Naive thymus-derived CD8-positive, alpha-beta T cell (primary cell): ENCODE measurements at regions not wholly inside any gene's neighbourhood (a gene's known extent, or its start where the extent isn't known, plus 50 kb on each side); places are given as distances from the start of the nearest gene placed in this dataset.

Experiments
- ATAC-seq, 2 donors: fragments of 150-1000 bp; cut with Tn5 transposase in 1 of 2; sonication (Bioruptor Pico), chemical (Tn5 transposase) in 1 of 2; 1 replicate in 1 of 2; 2 replicates in 1 of 2; pipeline ENCODE4 v1.10.0; 2021; ENCODE audit warnings: mild to moderate bottlenecking in 2 of 2, moderate library complexity in 2 of 2
- POLR2A ChIA-PET: fragments of 350-600 bp; sonication (Branson Sonifier 250); formaldehyde crosslinking; loops from one replicate; lab custom pipeline; 2021; ENCODE audit warnings: antibody characterized with exemption; lab: Charles Lee
- DNase-seq, 10 donors: peaks; one replicate each; pipeline versions ENCODE4 v3.0.0 to v3.0.0-alpha.2; 2020 to 2022
- H3K27ac Mint-ChIP-seq, 10 donors: one replicate each; pipeline ENCODE4 v1.8.0; 2020 to 2022; ENCODE audit warnings: mild to moderate bottlenecking in 10 of 10, mixed read lengths in 10 of 10, moderate library complexity in 4 of 10, inconsistent platforms in 1 of 10
- H3K27me3 Mint-ChIP-seq, 5 donors: one replicate each; pipeline ENCODE4 v1.8.0; 2021 to 2022; ENCODE audit warnings: mixed read lengths in 5 of 5
- H3K36me3 Mint-ChIP-seq, 3 donors: one replicate each; pipeline ENCODE4 v1.8.0; 2020 to 2022; ENCODE audit warnings: mixed read lengths in 3 of 3, mild to moderate bottlenecking in 2 of 3, inconsistent platforms in 1 of 3
- H3K4me1 Mint-ChIP-seq, 4 donors: one replicate each; pipeline ENCODE4 v1.8.0; 2021 to 2022; ENCODE audit warnings: mixed read lengths in 4 of 4
- H3K4me3 Mint-ChIP-seq, 10 donors: one replicate each; pipeline ENCODE4 v1.8.0; 2020 to 2022; ENCODE audit warnings: mild to moderate bottlenecking in 10 of 10, mixed read lengths in 10 of 10, moderate library complexity in 6 of 10, inconsistent platforms in 1 of 10
- H3K9me3 Mint-ChIP-seq, 9 donors: one replicate each; pipeline ENCODE4 v1.8.0; 2020 to 2022; ENCODE audit warnings: mixed read lengths in 9 of 9, mild to moderate bottlenecking in 3 of 9, inconsistent platforms in 1 of 9, moderate library complexity in 1 of 9

GRCh38 chr6:1027109-1027794 lies 284.6 kb upstream of the FOXQ1 start:
- Mint-ChIP-seq H3K27ac (no peak overlapping the region), H3K9me3 (peaks cover 0 to 8% (median 0%) of the 10 kb centered on the region in 9 donors), H3K4me1 (no peaks in the 10 kb centered on the region), H3K4me3 (no peak overlapping the region), H3K36me3 (no peaks in the 10 kb centered on the region), H3K27me3 (peaks cover 8 to 54% (median 25%) of the 10 kb centered on the region in 5 donors)
- DNase-seq = no peak
- POLR2A ChIA-PET = no interaction called here
- no peak for ATAC-seq

- POLR2A ChIA-PET = no interaction called here
- no peaks in the 10 kb centered on the region for H3K36me3 Mint-ChIP-seq
- no peak for DNase-seq
Measured at GRCh38 chr6:1025821-1026220, 286.1 kb upstream of the FOXQ1 start.

GRCh38 chr6:1024587-1024986 lies 287.3 kb upstream of the FOXQ1 start:
- no peaks in the 10 kb centered on the region for H3K36me3 Mint-ChIP-seq
- POLR2A ChIA-PET = no interaction called here
- no peaks in the 10 kb centered on the region for H3K4me1 Mint-ChIP-seq
- DNase-seq (no peak), ATAC-seq (no peak)
- peaks cover 13 to 64% (median 26%) of the 10 kb centered on the region in 5 donors for H3K27me3 Mint-ChIP-seq
- no peak overlapping the region for H3K4me3 Mint-ChIP-seq
- no peak overlapping the region for H3K27ac Mint-ChIP-seq
- H3K9me3 Mint-ChIP-seq = peaks cover 0 to 9% (median 2%) of the 10 kb centered on the region in 9 donors

More at GRCh38 chr6:1025821-1026220, 286.1 kb upstream of the FOXQ1 start:
- peaks cover 0 to 9% (median 3%) of the 10 kb centered on the region in 9 donors for H3K9me3 Mint-ChIP-seq
- no peak for ATAC-seq
- no peaks in the 10 kb centered on the region for H3K4me1 Mint-ChIP-seq
- H3K4me3 Mint-ChIP-seq = no peak overlapping the region
- peaks cover 11 to 64% (median 25%) of the 10 kb centered on the region in 5 donors for H3K27me3 Mint-ChIP-seq
- no peak overlapping the region for H3K27ac Mint-ChIP-seq

- Mint-ChIP-seq H3K4me1 (no peaks in the 10 kb centered on the region), H3K9me3 (peaks cover 0 to 9% (median 0%) of the 10 kb centered on the region in 9 donors), H3K4me3 (no peak overlapping the region), H3K27me3 (peaks cover 13 to 63% (median 23%) of the 10 kb centered on the region in 5 donors), H3K27ac (no peak overlapping the region), H3K36me3 (no peaks in the 10 kb centered on the region)
- POLR2A ChIA-PET = no interaction called here
- ATAC-seq (no peak), DNase-seq (no peak)
Measured at GRCh38 chr6:1024161-1024560, 287.7 kb upstream of the FOXQ1 start.

GRCh38 chr6:1023229-1023628 lies 288.7 kb upstream of the FOXQ1 start:
- Mint-ChIP-seq H3K4me1 (no peaks in the 10 kb centered on the region), H3K36me3 (no peaks in the 10 kb centered on the region), H3K27ac (no peak overlapping the region), H3K4me3 (no peak overlapping the region), H3K27me3 (peaks cover 13 to 55% (median 23%) of the 10 kb centered on the region in 5 donors), H3K9me3 (peaks cover 0 to 9% (median 0%) of the 10 kb centered on the region in 9 donors)
- DNase-seq (no peak), ATAC-seq (no peak)
- POLR2A ChIA-PET = no interaction called here

- Mint-ChIP-seq H3K27ac (no peak overlapping the region), H3K9me3 (peaks cover 0 to 9% (median 0%) of the 10 kb centered on the region in 9 donors), H3K4me3 (no peak overlapping the region), H3K36me3 (no peaks in the 10 kb centered on the region), H3K27me3 (peaks cover 13 to 55% (median 25%) of the 10 kb centered on the region in 5 donors), H3K4me1 (no peaks in the 10 kb centered on the region)
- DNase-seq (no peak), ATAC-seq (no peak)
- POLR2A ChIA-PET = no interaction called here
Measured at GRCh38 chr6:1022719-1023118, 289.2 kb upstream of the FOXQ1 start.

- H3K27ac Mint-ChIP-seq = no peak overlapping the region
- H3K4me3 Mint-ChIP-seq = no peak overlapping the region
- H3K4me1 Mint-ChIP-seq = no peaks in the 10 kb centered on the region
- H3K36me3 Mint-ChIP-seq = no peaks in the 10 kb centered on the region
- POLR2A ChIA-PET = no interaction called here
- peaks cover 11 to 38% (median 16%) of the 10 kb centered on the region in 5 donors for H3K27me3 Mint-ChIP-seq
- peaks cover 0 to 9% (median 0%) of the 10 kb centered on the region in 9 donors for H3K9me3 Mint-ChIP-seq
- no peak for DNase-seq
- no peak for ATAC-seq
Measured at GRCh38 chr6:1020837-1021236, 291.1 kb upstream of the FOXQ1 start.

- Mint-ChIP-seq H3K36me3 (no peaks in the 10 kb centered on the region), H3K9me3 (peaks cover 0 to 9% (median 0%) of the 10 kb centered on the region in 9 donors), H3K27me3 (peaks cover 13 to 34% (median 15%) of the 10 kb centered on the region in 5 donors), H3K4me3 (no peak overlapping the region), H3K4me1 (no peaks in the 10 kb centered on the region), H3K27ac (no peak overlapping the region)
- ATAC-seq (no peak), DNase-seq (no peak)
- POLR2A ChIA-PET = no interaction called here
Measured at GRCh38 chr6:1020133-1020532, 291.8 kb upstream of the FOXQ1 start.

- ATAC-seq (no peak), DNase-seq (no peak)
- H3K9me3 Mint-ChIP-seq = peaks cover 0 to 13% (median 5%) of the 10 kb centered on the region in 9 donors
- H3K4me3 Mint-ChIP-seq = no peak overlapping the region
- peaks cover 8 to 21% (median 11%) of the 10 kb centered on the region in 5 donors for H3K27me3 Mint-ChIP-seq
- H3K4me1 Mint-ChIP-seq = no peaks in the 10 kb centered on the region
- H3K27ac Mint-ChIP-seq = no peak overlapping the region
- H3K36me3 Mint-ChIP-seq = no peaks in the 10 kb centered on the region
- POLR2A ChIA-PET = no interaction called here
Measured at GRCh38 chr6:1018041-1018440, 293.9 kb upstream of the FOXQ1 start.

GRCh38 chr6:1016329-1017302 lies 295.3 kb upstream of the FOXQ1 start:
- H3K27me3 Mint-ChIP-seq = peaks cover 14 to 25% (median 16%) of the 10 kb centered on the region in 5 donors
- H3K36me3 Mint-ChIP-seq = no peaks in the 10 kb centered on the region
- H3K27ac Mint-ChIP-seq = no peak overlapping the region
- POLR2A ChIA-PET = no interaction called here
- ATAC-seq (no peak), DNase-seq (no peak)
- H3K4me1 Mint-ChIP-seq = no peaks in the 10 kb centered on the region
- H3K4me3 Mint-ChIP-seq = no peak overlapping the region
- H3K9me3 Mint-ChIP-seq = peaks cover 0 to 13% (median 3%) of the 10 kb centered on the region in 9 donors

GRCh38 chr6:1015825-1016224 lies 296.1 kb upstream of the FOXQ1 start:
- H3K27ac Mint-ChIP-seq = no peak overlapping the region
- POLR2A ChIA-PET = no interaction called here
- no peaks in the 10 kb centered on the region for H3K36me3 Mint-ChIP-seq
- DNase-seq (no peak), ATAC-seq (no peak)
- H3K4me1 Mint-ChIP-seq = no peaks in the 10 kb centered on the region
- peaks cover 0 to 13% (median 2%) of the 10 kb centered on the region in 9 donors for H3K9me3 Mint-ChIP-seq
- H3K4me3 Mint-ChIP-seq = no peak overlapping the region
- H3K27me3 Mint-ChIP-seq = peaks cover 12 to 22% (median 15%) of the 10 kb centered on the region in 5 donors

GRCh38 chr6:1014431-1014807 lies 297.5 kb upstream of the FOXQ1 start:
- Mint-ChIP-seq H3K36me3 (no peaks in the 10 kb centered on the region), H3K4me3 (no peak overlapping the region), H3K9me3 (peaks cover 0 to 13% (median 2%) of the 10 kb centered on the region in 9 donors), H3K27me3 (peaks cover 12 to 27% (median 17%) of the 10 kb centered on the region in 5 donors), H3K27ac (no peak overlapping the region), H3K4me1 (no peaks in the 10 kb centered on the region)
- DNase-seq = no peak
- POLR2A ChIA-PET = no interaction called here
- no peak for ATAC-seq
